OCI-LY7 (cell line): ENCODE measurements at regions not wholly inside any gene's neighbourhood (a gene's known extent, or its start where the extent isn't known, plus 50 kb on each side); places are given as distances from the start of the nearest gene placed in this dataset.

Source experiments
- CTCF ChIP-seq: fragments of 200-600 bp; sonication (generic); conservative IDR thresholded peaks from 2 replicates; pipeline ENCODE4 v1.5.1; 2014; ENCODE audit warnings: mild to moderate bottlenecking, antibody characterized with exemption, low read length, moderate library complexity, mixed read lengths
- EZH2phosphoT487 ChIP-seq: fragments of 200-600 bp; sonication (generic); IDR thresholded peaks from 2 replicates; pipeline ENCODE4 v1.6.1; 2018; ENCODE audit warnings: low read depth, borderline replicate concordance, mild to moderate bottlenecking, mixed run types, antibody characterized with exemption, low read length, moderate library complexity, mixed read lengths

GRCh38 chr16:62913333-62913732, 877.1 kb upstream of the CDH8 start:
- TF ChIP-seq CTCF (no peak), EZH2phosphoT487 (no peak)
